KMS-11 (cell line): ENCODE measurements at regions not wholly inside any gene's neighbourhood (a gene's known extent, or its start where the extent isn't known, plus 50 kb on each side); places are given as distances from the start of the nearest gene placed in this dataset.

Source experiments
- H2AFZ ChIP-seq: fragments of 200-600 bp; sonication (generic); 2 replicates; pipeline ENCODE4 v1.6.1; 2016; ENCODE audit warnings: antibody characterized with exemption, mixed run types, low read depth
- H3K27ac ChIP-seq: fragments of 200-600 bp; sonication (generic); 2 replicates; pipeline ENCODE4 v1.6.1; 2016; ENCODE audit warnings: mild to moderate bottlenecking, mixed run types
- H3K27me3 ChIP-seq: fragments of 200-600 bp; sonication (generic); 2 replicates; pipeline ENCODE4 v1.6.1; 2017; ENCODE audit warnings: mild to moderate bottlenecking, low read depth, mixed run types, moderate library complexity; ENCODE audit not compliant: insufficient read depth
- H3K36me3 ChIP-seq: fragments of 200-600 bp; sonication (generic); 2 replicates; pipeline ENCODE4 v1.6.1; 2017; ENCODE audit warnings: mild to moderate bottlenecking, mixed run types; ENCODE audit not compliant: insufficient read depth
- H3K4me1 ChIP-seq: fragments of 200-600 bp; sonication (generic); 2 replicates; pipeline ENCODE4 v1.6.1; 2016; ENCODE audit warnings: mild to moderate bottlenecking, low read depth, mixed run types; ENCODE audit not compliant: poor library complexity, severe bottlenecking
- H3K4me2 ChIP-seq: fragments of 200-600 bp; sonication (generic); 2 replicates; pipeline ENCODE4 v1.7.0; 2016; ENCODE audit warnings: mild to moderate bottlenecking, mixed run types
- H3K4me3 ChIP-seq: fragments of 200-600 bp; sonication (generic); IDR thresholded peaks from 2 replicates; pipeline ENCODE4 v1.6.1; 2017; ENCODE audit warnings: low read depth, low read length, mixed read lengths; ENCODE audit not compliant: insufficient read depth
- H3K79me2 ChIP-seq: fragments of 200-600 bp; sonication (generic); 2 replicates; pipeline ENCODE4 v1.6.1; 2016; ENCODE audit warnings: low read depth, mixed run types; ENCODE audit not compliant: insufficient read depth
- H3K9ac ChIP-seq: fragments of 200-600 bp; sonication (generic); 2 replicates; pipeline ENCODE4 v1.6.1; 2016; ENCODE audit warnings: mild to moderate bottlenecking, mixed run types
- H4K20me1 ChIP-seq: fragments of 200-600 bp; sonication (generic); 2 replicates; pipeline ENCODE4 v1.6.1; 2016; ENCODE audit warnings: mild to moderate bottlenecking, mixed run types; ENCODE audit not compliant: insufficient read depth
- TF ChIP-seq, protein P1 (sequence below): fragments of 200-600 bp; sonication (generic); conservative IDR thresholded peaks from 2 replicates; pipeline ENCODE4 v1.6.1; 2017; ENCODE audit warnings: low read depth, mild to moderate bottlenecking, antibody characterized with exemption, low read length, moderate library complexity, mixed read lengths

GRCh38 chr15:70556151-70556741 lies 207.1 kb downstream of the UACA start:
- Histone ChIP-seq H3K4me1 (no peaks in the 10 kb centered on the region), H3K36me3 (no peaks in the 10 kb centered on the region), H3K4me3 (no peak overlapping the region), H3K79me2 (no peaks in the 10 kb centered on the region), H3K27me3 (no peaks in the 10 kb centered on the region), H2AFZ (no peak overlapping the region), H3K27ac (no peak overlapping the region), H4K20me1 (no peaks in the 10 kb centered on the region), H3K9ac (no peak overlapping the region), H3K4me2 (no peak overlapping the region)
- TF ChIP-seq, protein P1, sequence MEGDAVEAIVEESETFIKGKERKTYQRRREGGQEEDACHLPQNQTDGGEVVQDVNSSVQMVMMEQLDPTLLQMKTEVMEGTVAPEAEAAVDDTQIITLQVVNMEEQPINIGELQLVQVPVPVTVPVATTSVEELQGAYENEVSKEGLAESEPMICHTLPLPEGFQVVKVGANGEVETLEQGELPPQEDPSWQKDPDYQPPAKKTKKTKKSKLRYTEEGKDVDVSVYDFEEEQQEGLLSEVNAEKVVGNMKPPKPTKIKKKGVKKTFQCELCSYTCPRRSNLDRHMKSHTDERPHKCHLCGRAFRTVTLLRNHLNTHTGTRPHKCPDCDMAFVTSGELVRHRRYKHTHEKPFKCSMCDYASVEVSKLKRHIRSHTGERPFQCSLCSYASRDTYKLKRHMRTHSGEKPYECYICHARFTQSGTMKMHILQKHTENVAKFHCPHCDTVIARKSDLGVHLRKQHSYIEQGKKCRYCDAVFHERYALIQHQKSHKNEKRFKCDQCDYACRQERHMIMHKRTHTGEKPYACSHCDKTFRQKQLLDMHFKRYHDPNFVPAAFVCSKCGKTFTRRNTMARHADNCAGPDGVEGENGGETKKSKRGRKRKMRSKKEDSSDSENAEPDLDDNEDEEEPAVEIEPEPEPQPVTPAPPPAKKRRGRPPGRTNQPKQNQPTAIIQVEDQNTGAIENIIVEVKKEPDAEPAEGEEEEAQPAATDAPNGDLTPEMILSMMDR: no peak

DNA sequence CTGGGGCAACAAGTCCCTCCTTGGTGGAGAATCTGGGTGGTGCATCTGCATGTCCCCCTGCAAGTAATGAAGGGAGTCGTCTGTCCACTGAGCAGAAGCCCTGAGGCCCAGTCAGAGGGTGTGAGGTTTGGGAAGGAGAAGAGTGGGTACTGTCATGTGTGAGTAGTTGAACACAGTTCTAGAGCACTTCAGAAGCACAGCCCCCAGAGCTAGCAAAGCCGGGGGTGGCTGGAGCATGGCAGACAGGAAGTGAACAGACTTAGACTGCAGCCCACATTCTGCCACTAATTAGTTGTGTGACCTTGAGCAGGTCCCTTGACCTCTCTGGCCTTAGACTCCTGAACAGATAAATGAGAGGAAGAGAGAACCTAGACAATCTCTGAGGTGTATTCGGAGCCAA lies 207.6 kb downstream of the UACA start:
- no peak overlapping the region for H3K4me3 ChIP-seq
- H3K4me1 ChIP-seq: no peaks in the 10 kb centered on the region
- TF ChIP-seq, protein P1: no peak
- H3K27me3 ChIP-seq: no peaks in the 10 kb centered on the region
- no peak overlapping the region for H3K9ac ChIP-seq
- H3K4me2 ChIP-seq: no peak overlapping the region
- no peak overlapping the region for H3K27ac ChIP-seq
- no peaks in the 10 kb centered on the region for H4K20me1 ChIP-seq
- no peaks in the 10 kb centered on the region for H3K79me2 ChIP-seq
- H3K36me3 ChIP-seq: no peaks in the 10 kb centered on the region
- H2AFZ ChIP-seq: no peak overlapping the region

GRCh38 chr15:70547846-70548487 lies 215.4 kb downstream of the UACA start:
- Histone ChIP-seq H2AFZ (no peak overlapping the region), H3K9ac (no peak overlapping the region), H3K4me3 (no peak overlapping the region), H3K4me2 (no peak overlapping the region), H3K79me2 (no peaks in the 10 kb centered on the region), H3K27me3 (no peaks in the 10 kb centered on the region), H3K4me1 (no peaks in the 10 kb centered on the region), H4K20me1 (no peaks in the 10 kb centered on the region), H3K36me3 (no peaks in the 10 kb centered on the region), H3K27ac (no peak overlapping the region)
- TF ChIP-seq, protein P1: no peak

- no peak overlapping the region for H3K9ac ChIP-seq
- no peaks in the 10 kb centered on the region for H3K4me1 ChIP-seq
- no peaks in the 10 kb centered on the region for H4K20me1 ChIP-seq
- TF ChIP-seq, protein P1: no peak
- H3K4me2 ChIP-seq: no peak overlapping the region
- no peaks in the 10 kb centered on the region for H3K79me2 ChIP-seq
- H3K36me3 ChIP-seq: no peaks in the 10 kb centered on the region
- no peak overlapping the region for H3K4me3 ChIP-seq
- no peak overlapping the region for H3K27ac ChIP-seq
- H3K27me3 ChIP-seq: no peaks in the 10 kb centered on the region
- no peak overlapping the region for H2AFZ ChIP-seq
Observed at GRCh38 chr15:70545526-70545925, 217.8 kb downstream of the UACA start.
